HEK293 (cell line): ENCODE measurements at regions not wholly inside any gene's neighbourhood (a gene's known extent, or its start where the extent isn't known, plus 50 kb on each side); places are given as distances from the start of the nearest gene placed in this dataset.
"Not testable (repeated sequence)": the region's sequence is repeated elsewhere in the genome, so short reads cannot be mapped to it uniquely, and the experiment has no call there.

Experiments used
- CTCF ChIA-PET: fragments of 350-600 bp; formaldehyde crosslinking; extraction: SDS; loops from one replicate; lab custom pipeline; 2021; ENCODE audit warnings: antibody characterized with exemption; lab: Yijun Ruan, JAX
- POLR2A ChIA-PET: fragments of 300-600 bp; formaldehyde crosslinking; extraction: SDS; loops from one replicate; lab custom pipeline; 2020; ENCODE audit warnings: antibody characterized with exemption, inconsistent platforms; lab: Yijun Ruan, JAX
- H3K27ac ChIP-seq: fragments of 200-500 bp; sonication (Bioruptor generic); 2 replicates; pipeline ENCODE4 v1.5.1; 2014; ENCODE audit warnings: low read depth, low read length, control low read depth, inconsistent platforms; ENCODE audit errors: extremely low read depth
- H3K36me3 ChIP-seq, 2 experiments: fragments of 200-500 bp in 1 of 2; sonication (Bioruptor generic) in 1 of 2; 1 replicate in 1 of 2; 2 replicates in 1 of 2; pipeline ENCODE4 v1.5.1; 2014 to 2017; ENCODE audit warnings: inconsistent platforms in 2 of 2, low read length in 2 of 2; ENCODE audit not compliant: control insufficient read depth in 2 of 2, insufficient read depth in 1 of 2
- H3K4me1 ChIP-seq: fragments of 200-500 bp; sonication (Bioruptor generic); 2 replicates; pipeline ENCODE4 v1.5.1; 2014; ENCODE audit warnings: mild to moderate bottlenecking, low read length, inconsistent platforms; ENCODE audit not compliant: control insufficient read depth, insufficient read depth
- H3K4me3 ChIP-seq: 2 replicates; pipeline ENCODE4 v1.5.1; 2011; ENCODE audit warnings: low read depth, mild to moderate bottlenecking, control low read depth, low read length, moderate library complexity
- H3K9me3 ChIP-seq: fragments of 200-500 bp; sonication (Bioruptor generic); 2 replicates; pipeline ENCODE4 v1.5.1; 2014; ENCODE audit warnings: low read depth, low read length, inconsistent platforms; ENCODE audit not compliant: control insufficient read depth, insufficient read depth
- GLIS1 ChIP-seq: fragments of 450-650 bp; formaldehyde crosslinking; IDR thresholded peaks from 2 replicates; pipeline ENCODE4 v1.5.1; 2016; ENCODE audit warnings: missing biosample characterization, missing genetic modification characterization
- GLIS2 ChIP-seq: fragments of 450-650 bp; formaldehyde crosslinking; IDR thresholded peaks from 2 replicates; pipeline ENCODE4 v1.5.1; 2016; ENCODE audit warnings: missing biosample characterization, missing genetic modification characterization
- IKZF3 ChIP-seq: fragments of 450-650 bp; IDR thresholded peaks from 2 replicates; pipeline ENCODE4 v1.5.0; 2018; ENCODE audit warnings: missing biosample characterization, mild to moderate bottlenecking, missing genetic modification characterization, moderate library complexity
- PATZ1 ChIP-seq: fragments of 450-650 bp; formaldehyde crosslinking; IDR thresholded peaks from 2 replicates; pipeline ENCODE4 v1.5.1; 2016; ENCODE audit warnings: missing biosample characterization, missing genetic modification characterization
- SP7 ChIP-seq: fragments of 450-650 bp; formaldehyde crosslinking; IDR thresholded peaks from 2 replicates; pipeline ENCODE4 v1.5.1; 2016; ENCODE audit warnings: missing biosample characterization, missing genetic modification characterization
- YY1 ChIP-seq: fragments of 450-650 bp; formaldehyde crosslinking; IDR thresholded peaks from 2 replicates; pipeline ENCODE4 v1.5.1; 2018; ENCODE audit warnings: missing biosample characterization, missing genetic modification characterization
- ZBTB26 ChIP-seq: fragments of 450-650 bp; formaldehyde crosslinking; optimal IDR thresholded peaks from 2 replicates; pipeline ENCODE3; 2016; ENCODE audit warnings: missing biosample characterization, mild to moderate bottlenecking, missing genetic modification characterization
- ZIC2 ChIP-seq: fragments of 450-650 bp; formaldehyde crosslinking; IDR thresholded peaks from 2 replicates; pipeline ENCODE4 v1.5.1; 2016; ENCODE audit warnings: missing biosample characterization, missing genetic modification characterization
- ZNF335 ChIP-seq: fragments of 450-650 bp; formaldehyde crosslinking; conservative IDR thresholded peaks from 2 replicates; pipeline ENCODE4 v1.5.1; 2016; ENCODE audit warnings: missing biosample characterization, missing genetic modification characterization
- ZNF341 ChIP-seq: fragments of 450-650 bp; formaldehyde crosslinking; IDR thresholded peaks from 2 replicates; pipeline ENCODE4; 2016; ENCODE audit warnings: low read depth, missing biosample characterization, missing genetic modification characterization
- ZNF423 ChIP-seq: fragments of 450-650 bp; formaldehyde crosslinking; IDR thresholded peaks from 2 replicates; pipeline ENCODE4 v1.5.1; 2016; ENCODE audit warnings: missing biosample characterization, missing genetic modification characterization
- ZXDB ChIP-seq: fragments of 450-650 bp; formaldehyde crosslinking; IDR thresholded peaks from 2 replicates; pipeline ENCODE4 v1.5.1; 2016; ENCODE audit warnings: missing biosample characterization, missing genetic modification characterization
- TF ChIP-seq, protein P1 (sequence below): fragments of 450-650 bp; formaldehyde crosslinking; conservative IDR thresholded peaks from 2 replicates; pipeline ENCODE4 v1.5.1; 2016; ENCODE audit warnings: low read depth, missing biosample characterization, missing genetic modification characterization

GRCh38 chr1:149157409-149157808 lies 54.1 kb upstream of the NBPF9 start:
- H3K4me3 ChIP-seq, CTCF ChIA-PET, H3K9me3 ChIP-seq, POLR2A ChIA-PET, H3K4me1 ChIP-seq, H3K36me3 ChIP-seq, H3K27ac ChIP-seq: not testable (repeated sequence)

GRCh38 chr1:149158308-149158707 lies 55.0 kb upstream of the NBPF9 start:
- H3K27ac ChIP-seq, H3K36me3 ChIP-seq, H3K4me1 ChIP-seq, H3K4me3 ChIP-seq, POLR2A ChIA-PET, CTCF ChIA-PET, H3K9me3 ChIP-seq: not testable (repeated sequence)

- H3K9me3 ChIP-seq, H3K4me1 ChIP-seq, CTCF ChIA-PET, H3K27ac ChIP-seq, H3K36me3 ChIP-seq, POLR2A ChIA-PET, H3K4me3 ChIP-seq: not testable (repeated sequence)
Measured at GRCh38 chr1:149163063-149163444, 59.7 kb upstream of the NBPF9 start.

DNA sequence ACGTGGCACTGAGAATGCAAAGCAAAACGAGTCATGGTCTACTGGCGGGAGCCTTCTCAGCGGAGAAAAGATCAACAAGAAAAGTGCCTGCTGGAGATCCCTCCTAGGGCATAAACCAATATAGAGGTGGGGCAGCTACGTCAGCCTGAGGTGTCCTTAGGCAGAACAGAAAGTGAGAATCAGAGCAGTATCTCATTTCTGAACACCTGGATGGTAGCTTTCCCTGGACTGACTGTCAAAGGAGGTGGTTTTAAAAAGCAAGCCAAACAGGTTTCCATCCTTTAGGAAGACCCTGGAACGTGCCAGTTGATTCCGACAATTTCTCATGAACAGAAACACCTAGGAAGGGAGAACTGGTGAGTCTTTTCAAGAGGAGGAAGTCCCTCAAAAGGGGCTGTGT lies 71.4 kb upstream of the NBPF9 start:
- POLR2A ChIA-PET, CTCF ChIA-PET, H3K4me1 ChIP-seq, H3K4me3 ChIP-seq, H3K36me3 ChIP-seq, H3K9me3 ChIP-seq, H3K27ac ChIP-seq: not testable (repeated sequence)

- CTCF ChIA-PET, POLR2A ChIA-PET, H3K36me3 ChIP-seq, H3K4me1 ChIP-seq, H3K9me3 ChIP-seq, H3K27ac ChIP-seq: not testable (repeated sequence)
- H3K4me3 ChIP-seq = peak overlapping the region; percentile 33
Measured at GRCh38 chr1:149175812-149176211, 72.5 kb upstream of the NBPF9 start.

GRCh38 chr1:149176453-149177316 lies 73.3 kb upstream of the NBPF9 start:
- peak overlapping the region; percentile 59 for H3K4me3 ChIP-seq
- POLR2A ChIA-PET, H3K36me3 ChIP-seq, CTCF ChIA-PET, H3K9me3 ChIP-seq, H3K4me1 ChIP-seq: not testable (repeated sequence)
- peak overlapping the region; percentile 69; the same call in 1 of the 2 replicates for H3K27ac ChIP-seq
- TF ChIP-seq PATZ1 (tag by site-specific recombination) (peak; percentile 47; the same call in 1 of the 2 replicates), ZNF335 (peak; percentile 69), IKZF3 (tag by site-specific recombination) (peak; percentile 76), ZNF423 (peak; percentile 90), ZBTB26 (tag by site-specific recombination) (peak; percentile 62), ZXDB (tag by site-specific recombination) (0 out of 2 replicates have a peak, but pooled peaks have one; percentile 14), GLIS1 (tag by site-specific recombination) (peak; percentile 75), SP7 (tag by site-specific recombination) (0 out of 2 replicates have a peak, but pooled peaks have one; percentile 22), ZNF341 (tag by site-specific recombination) (0 out of 2 replicates have a peak, but pooled peaks have one; percentile 30), ZIC2 (tag by site-specific recombination) (peak; percentile 40), GLIS2 (tag by site-specific recombination) (peak; percentile 76), YY1 (0 out of 2 replicates have a peak, but pooled peaks have one; percentile 29)
- TF ChIP-seq, protein P1, sequence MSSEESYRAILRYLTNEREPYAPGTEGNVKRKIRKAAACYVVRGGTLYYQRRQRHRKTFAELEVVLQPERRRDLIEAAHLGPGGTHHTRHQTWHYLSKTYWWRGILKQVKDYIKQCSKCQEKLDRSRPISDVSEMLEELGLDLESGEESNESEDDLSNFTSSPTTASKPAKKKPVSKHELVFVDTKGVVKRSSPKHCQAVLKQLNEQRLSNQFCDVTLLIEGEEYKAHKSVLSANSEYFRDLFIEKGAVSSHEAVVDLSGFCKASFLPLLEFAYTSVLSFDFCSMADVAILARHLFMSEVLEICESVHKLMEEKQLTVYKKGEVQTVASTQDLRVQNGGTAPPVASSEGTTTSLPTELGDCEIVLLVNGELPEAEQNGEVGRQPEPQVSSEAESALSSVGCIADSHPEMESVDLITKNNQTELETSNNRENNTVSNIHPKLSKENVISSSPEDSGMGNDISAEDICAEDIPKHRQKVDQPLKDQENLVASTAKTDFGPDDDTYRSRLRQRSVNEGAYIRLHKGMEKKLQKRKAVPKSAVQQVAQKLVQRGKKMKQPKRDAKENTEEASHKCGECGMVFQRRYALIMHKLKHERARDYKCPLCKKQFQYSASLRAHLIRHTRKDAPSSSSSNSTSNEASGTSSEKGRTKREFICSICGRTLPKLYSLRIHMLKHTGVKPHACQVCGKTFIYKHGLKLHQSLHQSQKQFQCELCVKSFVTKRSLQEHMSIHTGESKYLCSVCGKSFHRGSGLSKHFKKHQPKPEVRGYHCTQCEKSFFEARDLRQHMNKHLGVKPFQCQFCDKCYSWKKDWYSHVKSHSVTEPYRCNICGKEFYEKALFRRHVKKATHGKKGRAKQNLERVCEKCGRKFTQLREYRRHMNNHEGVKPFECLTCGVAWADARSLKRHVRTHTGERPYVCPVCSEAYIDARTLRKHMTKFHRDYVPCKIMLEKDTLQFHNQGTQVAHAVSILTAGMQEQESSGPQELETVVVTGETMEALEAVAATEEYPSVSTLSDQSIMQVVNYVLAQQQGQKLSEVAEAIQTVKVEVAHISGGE (tag by site-specific recombination) = 0 out of 2 replicates have a peak, but pooled peaks have one; percentile 20
